ENCODE measurements at regions not wholly inside any gene's neighbourhood (a gene's known extent, or its start where the extent isn't known, plus 50 kb on each side); places are given as distances from the start of the nearest gene placed in this dataset.

GRCh38 chr7:22559829-22560489 lies 60.0 kb upstream of the STEAP1B start:
- DNase-seq: peak; percentile 14

- DNase-seq: no peak
Observed at GRCh38 chr7:22557167-22557566, 57.2 kb upstream of the STEAP1B start.

GRCh38 chr7:22555476-22555875 lies 55.5 kb upstream of the STEAP1B start:
- DNase-seq: no peak

GRCh38 chr7:22554184-22554583 lies 54.2 kb upstream of the STEAP1B start:
- DNase-seq: no peak

GRCh38 chr7:22551768-22552513 lies 52.0 kb upstream of the STEAP1B start:
- DNase-seq: no peak

- DNase-seq: no peak
Observed at GRCh38 chr7:22550514-22551030, 50.6 kb upstream of the STEAP1B start.

GRCh38 chr7:22549667-22550513 lies 49.9 kb upstream of the STEAP1B start:
- no peak for DNase-seq
